ENCODE measurements at regions not wholly inside any gene's neighbourhood (a gene's known extent, or its start where the extent isn't known, plus 50 kb on each side); places are given as distances from the start of the nearest gene placed in this dataset.

DNA sequence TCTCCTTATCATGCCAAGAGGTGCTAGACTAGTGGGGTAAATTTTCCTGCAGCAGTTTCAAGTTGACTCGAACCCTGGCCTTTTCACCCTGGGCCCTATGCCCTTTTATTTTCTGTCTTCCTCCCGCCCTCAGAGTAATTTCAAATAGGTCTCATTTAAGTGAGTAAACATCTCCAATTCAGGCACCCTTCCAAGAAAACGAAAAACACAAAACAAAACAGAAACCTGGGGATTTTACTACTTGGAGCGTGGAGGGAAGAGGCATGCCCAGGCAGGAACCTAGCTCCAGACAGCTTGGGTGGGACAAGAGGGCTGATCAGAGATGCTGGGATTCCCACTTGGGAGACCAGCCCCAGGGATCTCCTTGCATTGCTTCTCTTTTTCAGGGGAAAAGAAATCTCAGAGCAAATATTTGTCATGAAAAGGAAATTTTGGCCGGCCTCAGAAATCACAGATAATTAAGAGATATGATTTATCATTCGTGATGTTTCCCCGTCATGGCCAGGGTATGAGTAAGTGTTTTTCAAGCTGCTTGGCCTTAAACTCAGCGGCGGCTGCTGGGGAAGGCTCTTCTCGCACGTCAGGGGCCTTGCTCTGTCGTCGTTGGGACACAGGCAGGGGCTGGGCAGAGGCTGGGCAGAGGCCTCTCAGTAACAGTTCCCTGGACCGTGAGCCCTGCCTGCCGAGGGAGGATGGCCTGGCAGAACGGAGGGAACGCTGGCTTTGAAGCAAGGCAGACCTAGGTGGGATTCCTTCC lies 248.6 kb upstream of the KLF4 start:
- TF ChIP-seq, protein P1, sequence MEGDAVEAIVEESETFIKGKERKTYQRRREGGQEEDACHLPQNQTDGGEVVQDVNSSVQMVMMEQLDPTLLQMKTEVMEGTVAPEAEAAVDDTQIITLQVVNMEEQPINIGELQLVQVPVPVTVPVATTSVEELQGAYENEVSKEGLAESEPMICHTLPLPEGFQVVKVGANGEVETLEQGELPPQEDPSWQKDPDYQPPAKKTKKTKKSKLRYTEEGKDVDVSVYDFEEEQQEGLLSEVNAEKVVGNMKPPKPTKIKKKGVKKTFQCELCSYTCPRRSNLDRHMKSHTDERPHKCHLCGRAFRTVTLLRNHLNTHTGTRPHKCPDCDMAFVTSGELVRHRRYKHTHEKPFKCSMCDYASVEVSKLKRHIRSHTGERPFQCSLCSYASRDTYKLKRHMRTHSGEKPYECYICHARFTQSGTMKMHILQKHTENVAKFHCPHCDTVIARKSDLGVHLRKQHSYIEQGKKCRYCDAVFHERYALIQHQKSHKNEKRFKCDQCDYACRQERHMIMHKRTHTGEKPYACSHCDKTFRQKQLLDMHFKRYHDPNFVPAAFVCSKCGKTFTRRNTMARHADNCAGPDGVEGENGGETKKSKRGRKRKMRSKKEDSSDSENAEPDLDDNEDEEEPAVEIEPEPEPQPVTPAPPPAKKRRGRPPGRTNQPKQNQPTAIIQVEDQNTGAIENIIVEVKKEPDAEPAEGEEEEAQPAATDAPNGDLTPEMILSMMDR (IDR thresholded peaks at IDR 0.05), result no peak
- no peak for TF ChIP-seq POLR2A (IDR thresholded peaks at IDR 0.05)

All from vagina (tissue), 2 donors.